ENCODE measurements at regions not wholly inside any gene's neighbourhood (a gene's known extent, or its start where the extent isn't known, plus 50 kb on each side); places are given as distances from the start of the nearest gene placed in this dataset.

GRCh38 chr10:6916601-6917000, 336.5 kb upstream of the PRKCQ start:
- no peaks in the 10 kb centered on the region for H3K36me3 ChIP-seq (ENCODE audit: insufficient read depth, low read length)
- peaks cover 20% of the 10 kb centered on the region for H3K27me3 ChIP-seq (ENCODE audit: insufficient read depth, low read length)
- no peaks in the 10 kb centered on the region for H3K4me1 ChIP-seq (ENCODE audit: control insufficient read depth, insufficient read depth, low read length, unreplicated experiment)
- H3K79me2 ChIP-seq (ENCODE audit: control insufficient read depth, insufficient read depth, low read length, unreplicated experiment), result no peaks in the 10 kb centered on the region
- H3K27ac ChIP-seq (ENCODE audit: low read depth, low read length), result no peak overlapping the region
- H2AFZ ChIP-seq (ENCODE audit: low read length, unreplicated experiment), result no peak overlapping the region
- H3K4me3 ChIP-seq (ENCODE audit: low read depth, low read length), result no peak overlapping the region

DNA sequence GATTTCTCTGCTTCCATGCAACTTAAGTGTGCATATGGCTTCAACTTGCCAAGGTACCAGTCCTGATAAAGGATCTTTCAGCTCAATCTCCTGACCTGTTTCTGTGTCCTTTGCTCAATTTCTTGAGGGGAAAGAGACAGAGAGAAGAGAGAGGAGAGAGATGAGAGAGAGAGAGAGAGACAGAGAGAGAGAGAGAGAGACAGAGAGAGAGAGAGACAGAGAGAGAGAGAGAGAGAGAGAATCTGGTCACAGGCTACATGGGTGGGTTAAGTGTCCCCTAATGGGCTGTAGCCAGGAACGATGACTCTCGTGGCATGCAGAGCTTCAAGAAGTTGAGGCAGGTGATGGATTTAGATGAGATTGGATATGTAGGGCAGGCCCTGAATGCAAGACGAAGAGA, 335.2 kb upstream of the PRKCQ start:
- Histone ChIP-seq H3K79me2 (ENCODE audit: control insufficient read depth, insufficient read depth, low read length, unreplicated experiment) (no peaks in the 10 kb centered on the region), H3K36me3 (ENCODE audit: insufficient read depth, low read length) (no peaks in the 10 kb centered on the region), H3K27me3 (ENCODE audit: insufficient read depth, low read length) (peaks cover 20% of the 10 kb centered on the region), H3K27ac (ENCODE audit: low read depth, low read length) (no peak overlapping the region), H3K4me1 (ENCODE audit: control insufficient read depth, insufficient read depth, low read length, unreplicated experiment) (no peaks in the 10 kb centered on the region), H3K4me3 (ENCODE audit: low read depth, low read length) (no peak overlapping the region), H2AFZ (ENCODE audit: low read length, unreplicated experiment) (no peak overlapping the region)

GRCh38 chr10:6912929-6913328, 332.9 kb upstream of the PRKCQ start:
- Histone ChIP-seq H3K79me2 (ENCODE audit: control insufficient read depth, insufficient read depth, low read length, unreplicated experiment) (no peaks in the 10 kb centered on the region), H3K27ac (ENCODE audit: low read depth, low read length) (no peak overlapping the region), H2AFZ (ENCODE audit: low read length, unreplicated experiment) (no peak overlapping the region)

GRCh38 chr10:6912424-6912823, 332.3 kb upstream of the PRKCQ start:
- H3K36me3 ChIP-seq (ENCODE audit: insufficient read depth, low read length), result no peaks in the 10 kb centered on the region

More at GRCh38 chr10:6912929-6913328, 332.9 kb upstream of the PRKCQ start:
- Histone ChIP-seq H3K36me3 (ENCODE audit: insufficient read depth, low read length) (no peaks in the 10 kb centered on the region), H3K27me3 (ENCODE audit: insufficient read depth, low read length) (peaks cover 20% of the 10 kb centered on the region), H3K4me3 (ENCODE audit: low read depth, low read length) (no peak overlapping the region), H3K4me1 (ENCODE audit: control insufficient read depth, insufficient read depth, low read length, unreplicated experiment) (no peaks in the 10 kb centered on the region)

GRCh38 chr10:6912021-6912420, 331.9 kb upstream of the PRKCQ start:
- Histone ChIP-seq H3K4me3 (ENCODE audit: low read depth, low read length) (no peak overlapping the region), H3K27me3 (ENCODE audit: insufficient read depth, low read length) (peaks cover 20% of the 10 kb centered on the region), H2AFZ (ENCODE audit: low read length, unreplicated experiment) (no peak overlapping the region), H3K4me1 (ENCODE audit: control insufficient read depth, insufficient read depth, low read length, unreplicated experiment) (no peaks in the 10 kb centered on the region), H3K79me2 (ENCODE audit: control insufficient read depth, insufficient read depth, low read length, unreplicated experiment) (no peaks in the 10 kb centered on the region), H3K36me3 (ENCODE audit: insufficient read depth, low read length) (no peaks in the 10 kb centered on the region), H3K27ac (ENCODE audit: low read depth, low read length) (no peak overlapping the region)

More at GRCh38 chr10:6912424-6912823, 332.3 kb upstream of the PRKCQ start:
- Histone ChIP-seq H3K79me2 (ENCODE audit: control insufficient read depth, insufficient read depth, low read length, unreplicated experiment) (no peaks in the 10 kb centered on the region), H3K4me1 (ENCODE audit: control insufficient read depth, insufficient read depth, low read length, unreplicated experiment) (no peaks in the 10 kb centered on the region), H3K27ac (ENCODE audit: low read depth, low read length) (no peak overlapping the region), H2AFZ (ENCODE audit: low read length, unreplicated experiment) (no peak overlapping the region), H3K27me3 (ENCODE audit: insufficient read depth, low read length) (peaks cover 20% of the 10 kb centered on the region), H3K4me3 (ENCODE audit: low read depth, low read length) (no peak overlapping the region)

DNA sequence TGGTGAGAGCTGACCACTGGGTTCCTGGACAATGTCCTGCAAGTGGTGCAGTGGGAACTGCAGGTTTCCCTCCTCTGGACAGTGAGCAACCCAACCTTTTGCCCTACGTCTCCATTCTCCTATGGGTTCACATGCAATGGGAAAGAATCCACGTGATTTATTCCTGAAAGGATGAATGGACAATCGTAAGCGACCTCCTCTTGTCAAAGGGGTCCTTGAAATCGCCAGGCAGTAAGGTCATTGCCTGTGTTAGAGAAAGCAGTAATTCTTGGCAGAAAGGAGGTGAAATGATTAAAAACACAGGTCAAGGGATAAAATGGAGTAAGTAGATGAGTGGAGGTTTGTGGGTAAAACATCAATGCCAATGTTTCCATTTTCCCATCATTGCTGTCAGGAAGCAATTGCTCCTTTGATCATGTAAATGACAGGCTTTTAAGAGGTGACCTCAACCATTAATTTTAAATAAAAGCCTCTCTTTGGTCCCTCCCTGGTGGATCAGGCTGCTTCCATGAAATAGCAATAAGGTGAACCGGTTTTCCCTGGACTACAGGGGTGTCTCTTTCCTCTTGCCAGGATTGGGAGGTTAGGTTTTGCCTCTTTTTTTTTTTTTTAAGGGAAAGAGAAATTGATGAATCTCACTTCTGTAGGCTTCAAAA, 330.0 kb upstream of the PRKCQ start:
- no peaks in the 10 kb centered on the region for H3K4me1 ChIP-seq (ENCODE audit: control insufficient read depth, insufficient read depth, low read length, unreplicated experiment)
- H2AFZ ChIP-seq (ENCODE audit: low read length, unreplicated experiment), result no peak overlapping the region
- no peak overlapping the region for H3K4me3 ChIP-seq (ENCODE audit: low read depth, low read length)
- no peak overlapping the region for H3K27ac ChIP-seq (ENCODE audit: low read depth, low read length)
- H3K36me3 ChIP-seq (ENCODE audit: insufficient read depth, low read length), result no peaks in the 10 kb centered on the region
- H3K27me3 ChIP-seq (ENCODE audit: insufficient read depth, low read length), result peaks cover 20% of the 10 kb centered on the region
- H3K79me2 ChIP-seq (ENCODE audit: control insufficient read depth, insufficient read depth, low read length, unreplicated experiment), result no peaks in the 10 kb centered on the region

- no peak overlapping the region for H3K27ac ChIP-seq (ENCODE audit: low read depth, low read length)
- H3K79me2 ChIP-seq (ENCODE audit: control insufficient read depth, insufficient read depth, low read length, unreplicated experiment), result no peaks in the 10 kb centered on the region
- H3K36me3 ChIP-seq (ENCODE audit: insufficient read depth, low read length), result no peaks in the 10 kb centered on the region
- H3K4me1 ChIP-seq (ENCODE audit: control insufficient read depth, insufficient read depth, low read length, unreplicated experiment), result no peaks in the 10 kb centered on the region
- H3K4me3 ChIP-seq (ENCODE audit: low read depth, low read length), result no peak overlapping the region
- H2AFZ ChIP-seq (ENCODE audit: low read length, unreplicated experiment), result no peak overlapping the region
- peaks cover 5% of the 10 kb centered on the region for H3K27me3 ChIP-seq (ENCODE audit: insufficient read depth, low read length)
Measured at GRCh38 chr10:6907877-6908530, 327.9 kb upstream of the PRKCQ start.

- H3K4me1 ChIP-seq (ENCODE audit: control insufficient read depth, insufficient read depth, low read length, unreplicated experiment), result no peaks in the 10 kb centered on the region
Measured at GRCh38 chr10:6894405-6894804, 314.3 kb upstream of the PRKCQ start.

GRCh38 chr10:6892864-6893263, 312.8 kb upstream of the PRKCQ start:
- Histone ChIP-seq H2AFZ (ENCODE audit: low read length, unreplicated experiment) (no peak overlapping the region), H3K4me1 (ENCODE audit: control insufficient read depth, insufficient read depth, low read length, unreplicated experiment) (no peaks in the 10 kb centered on the region), H3K36me3 (ENCODE audit: insufficient read depth, low read length) (no peaks in the 10 kb centered on the region), H3K79me2 (ENCODE audit: control insufficient read depth, insufficient read depth, low read length, unreplicated experiment) (no peaks in the 10 kb centered on the region), H3K27me3 (ENCODE audit: insufficient read depth, low read length) (peaks cover 12% of the 10 kb centered on the region), H3K27ac (ENCODE audit: low read depth, low read length) (no peak overlapping the region), H3K4me3 (ENCODE audit: low read depth, low read length) (no peak overlapping the region)

More at GRCh38 chr10:6894405-6894804, 314.3 kb upstream of the PRKCQ start:
- Histone ChIP-seq H3K27ac (ENCODE audit: low read depth, low read length) (no peak overlapping the region), H3K36me3 (ENCODE audit: insufficient read depth, low read length) (no peaks in the 10 kb centered on the region), H3K79me2 (ENCODE audit: control insufficient read depth, insufficient read depth, low read length, unreplicated experiment) (no peaks in the 10 kb centered on the region), H3K4me3 (ENCODE audit: low read depth, low read length) (no peak overlapping the region), H2AFZ (ENCODE audit: low read length, unreplicated experiment) (no peak overlapping the region), H3K27me3 (ENCODE audit: insufficient read depth, low read length) (peaks cover 13% of the 10 kb centered on the region)

DNA sequence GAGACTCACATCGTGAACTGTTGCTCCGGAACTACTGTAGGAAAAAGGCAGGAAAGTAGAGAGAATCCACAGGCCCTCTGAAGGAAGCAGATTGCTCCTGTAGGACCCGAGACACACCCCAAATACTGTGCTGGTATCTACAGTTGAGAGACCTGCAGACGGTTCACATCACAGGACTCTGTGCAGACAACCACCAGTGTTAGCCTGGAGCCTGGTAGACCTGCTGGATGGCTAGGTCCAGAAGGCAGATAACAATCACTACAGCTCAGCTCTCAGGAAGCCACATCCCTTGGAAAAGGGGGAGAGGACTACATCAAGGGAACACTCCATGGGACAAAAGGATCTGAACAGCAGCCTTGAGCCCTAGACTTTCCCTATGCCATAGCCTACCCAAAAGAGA, 311.8 kb upstream of the PRKCQ start:
- Histone ChIP-seq H3K4me1 (ENCODE audit: control insufficient read depth, insufficient read depth, low read length, unreplicated experiment) (no peaks in the 10 kb centered on the region), H3K4me3 (ENCODE audit: low read depth, low read length) (no peak overlapping the region), H3K79me2 (ENCODE audit: control insufficient read depth, insufficient read depth, low read length, unreplicated experiment) (no peaks in the 10 kb centered on the region), H2AFZ (ENCODE audit: low read length, unreplicated experiment) (no peak overlapping the region), H3K27me3 (ENCODE audit: insufficient read depth, low read length) (peaks cover 4% of the 10 kb centered on the region), H3K27ac (ENCODE audit: low read depth, low read length) (no peak overlapping the region), H3K36me3 (ENCODE audit: insufficient read depth, low read length) (no peaks in the 10 kb centered on the region)

DNA sequence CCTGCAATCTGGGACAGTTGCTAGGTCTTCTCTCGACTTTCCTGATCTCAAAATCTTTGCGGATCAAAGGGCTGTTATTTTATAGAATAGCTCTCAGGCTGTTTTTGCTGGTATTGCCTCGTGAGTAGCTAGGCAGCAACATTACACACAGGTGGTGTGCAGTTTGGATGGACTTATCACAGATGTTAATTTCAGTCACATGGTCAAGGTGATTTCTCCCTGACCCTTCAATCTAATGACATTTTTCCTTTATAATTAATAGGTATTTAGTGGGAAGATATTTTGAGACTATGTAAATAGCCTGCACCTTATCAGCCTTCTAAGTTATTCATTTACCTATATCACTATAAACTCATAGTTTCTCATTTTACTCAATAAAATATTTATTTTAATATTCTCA, 309.6 kb upstream of the PRKCQ start:
- H3K4me3 ChIP-seq (ENCODE audit: low read depth, low read length), result no peak overlapping the region
- H2AFZ ChIP-seq (ENCODE audit: low read length, unreplicated experiment), result no peak overlapping the region
- H3K4me1 ChIP-seq (ENCODE audit: control insufficient read depth, insufficient read depth, low read length, unreplicated experiment), result no peaks in the 10 kb centered on the region
- H3K36me3 ChIP-seq (ENCODE audit: insufficient read depth, low read length), result no peaks in the 10 kb centered on the region
- no peak overlapping the region for H3K27ac ChIP-seq (ENCODE audit: low read depth, low read length)
- H3K27me3 ChIP-seq (ENCODE audit: insufficient read depth, low read length), result peaks cover 4% of the 10 kb centered on the region
- no peaks in the 10 kb centered on the region for H3K79me2 ChIP-seq (ENCODE audit: control insufficient read depth, insufficient read depth, low read length, unreplicated experiment)

All from ACC112 (cell line).